Fibroblast of pulmonary artery (primary cell): ENCODE measurements at regions not wholly inside any gene's neighbourhood (a gene's known extent, or its start where the extent isn't known, plus 50 kb on each side); places are given as distances from the start of the nearest gene placed in this dataset.

ENCODE experiments used
- DNase-seq: peaks from one replicate; pipeline ENCODE4 v3.0.0-alpha.2; 2010; ENCODE audit warnings: low read depth
- H3K4me3 ChIP-seq: replicated peaks from 2 replicates; pipeline ENCODE4 v1.5.1; 2011; ENCODE audit warnings: low read depth, mild to moderate bottlenecking, control low read depth, low read length, moderate library complexity
- CTCF ChIP-seq: IDR thresholded peaks from 2 replicates; pipeline ENCODE4 v1.5.1; 2011; ENCODE audit warnings: mild to moderate bottlenecking, control low read depth, low read length, inconsistent platforms; ENCODE audit errors: missing control alignments

GRCh38 chr14:50058113-50058512 lies 58.3 kb downstream of the VCPKMT start:
- no peak overlapping the region for H3K4me3 ChIP-seq
- TF ChIP-seq CTCF = no peak
- no peak for DNase-seq
